ENCODE measurements at regions not wholly inside any gene's neighbourhood (a gene's known extent, or its start where the extent isn't known, plus 50 kb on each side); places are given as distances from the start of the nearest gene placed in this dataset.

- TF ChIP-seq ZNF740 (CRISPR knock-in tag; IDR thresholded peaks at IDR 0.05): no peak
- TF ChIP-seq ZNF740 (tag; IDR thresholded peaks at IDR 0.05): no peak
- TF ChIP-seq GTF2E2 (tag; IDR thresholded peaks at IDR 0.05): no peak
- TF ChIP-seq HLTF (IDR thresholded peaks at IDR 0.05): no peak
- TF ChIP-seq ZFP30 (CRISPR knock-in tag; IDR thresholded peaks at IDR 0.05; ENCODE audit: borderline replicate concordance): no peak
- no peak for TF ChIP-seq ZFPM2 (CRISPR knock-in tag; IDR thresholded peaks at IDR 0.05)
- TF ChIP-seq, protein P1, sequence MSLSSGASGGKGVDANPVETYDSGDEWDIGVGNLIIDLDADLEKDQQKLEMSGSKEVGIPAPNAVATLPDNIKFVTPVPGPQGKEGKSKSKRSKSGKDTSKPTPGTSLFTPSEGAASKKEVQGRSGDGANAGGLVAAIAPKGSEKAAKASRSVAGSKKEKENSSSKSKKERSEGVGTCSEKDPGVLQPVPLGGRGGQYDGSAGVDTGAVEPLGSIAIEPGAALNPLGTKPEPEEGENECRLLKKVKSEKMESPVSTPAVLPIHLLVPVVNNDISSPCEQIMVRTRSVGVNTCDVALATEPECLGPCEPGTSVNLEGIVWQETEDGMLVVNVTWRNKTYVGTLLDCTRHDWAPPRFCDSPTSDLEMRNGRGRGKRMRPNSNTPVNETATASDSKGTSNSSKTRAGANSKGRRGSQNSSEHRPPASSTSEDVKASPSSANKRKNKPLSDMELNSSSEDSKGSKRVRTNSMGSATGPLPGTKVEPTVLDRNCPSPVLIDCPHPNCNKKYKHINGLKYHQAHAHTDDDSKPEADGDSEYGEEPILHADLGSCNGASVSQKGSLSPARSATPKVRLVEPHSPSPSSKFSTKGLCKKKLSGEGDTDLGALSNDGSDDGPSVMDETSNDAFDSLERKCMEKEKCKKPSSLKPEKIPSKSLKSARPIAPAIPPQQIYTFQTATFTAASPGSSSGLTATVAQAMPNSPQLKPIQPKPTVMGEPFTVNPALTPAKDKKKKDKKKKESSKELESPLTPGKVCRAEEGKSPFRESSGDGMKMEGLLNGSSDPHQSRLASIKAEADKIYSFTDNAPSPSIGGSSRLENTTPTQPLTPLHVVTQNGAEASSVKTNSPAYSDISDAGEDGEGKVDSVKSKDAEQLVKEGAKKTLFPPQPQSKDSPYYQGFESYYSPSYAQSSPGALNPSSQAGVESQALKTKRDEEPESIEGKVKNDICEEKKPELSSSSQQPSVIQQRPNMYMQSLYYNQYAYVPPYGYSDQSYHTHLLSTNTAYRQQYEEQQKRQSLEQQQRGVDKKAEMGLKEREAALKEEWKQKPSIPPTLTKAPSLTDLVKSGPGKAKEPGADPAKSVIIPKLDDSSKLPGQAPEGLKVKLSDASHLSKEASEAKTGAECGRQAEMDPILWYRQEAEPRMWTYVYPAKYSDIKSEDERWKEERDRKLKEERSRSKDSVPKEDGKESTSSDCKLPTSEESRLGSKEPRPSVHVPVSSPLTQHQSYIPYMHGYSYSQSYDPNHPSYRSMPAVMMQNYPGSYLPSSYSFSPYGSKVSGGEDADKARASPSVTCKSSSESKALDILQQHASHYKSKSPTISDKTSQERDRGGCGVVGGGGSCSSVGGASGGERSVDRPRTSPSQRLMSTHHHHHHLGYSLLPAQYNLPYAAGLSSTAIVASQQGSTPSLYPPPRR (CRISPR knock-in tag; IDR thresholded peaks at IDR 0.05; ENCODE audit: borderline replicate concordance): no peak
Measured at GRCh38 chr2:18762667-18763066, 173.3 kb upstream of the NT5C1B start (continued).
